HepG2 (cell line): ENCODE measurements at regions not wholly inside any gene's neighbourhood (a gene's known extent, or its start where the extent isn't known, plus 50 kb on each side); places are given as distances from the start of the nearest gene placed in this dataset.

ENCODE experiments used
- ATAC-seq: fragments of 200-7000 bp; cut with Tn5 transposase; 3 replicates; pipeline ENCODE4 v1.9.1; 2020; ENCODE audit warnings: mild to moderate bottlenecking, moderate library complexity
- BruUV-seq: library from RNA; stranded (reverse); fragments of 400-500 nt; replicated peaks from 2 replicates; lab custom pipeline; 2021; lab: Mats Ljungman, UMichigan
- CTCF ChIA-PET: fragments of 300-600 bp; formaldehyde crosslinking; extraction: SDS; loops from one replicate; lab custom pipeline; 2021; ENCODE audit warnings: low total read pairs, inconsistent platforms, low intra/inter-chr PET ratio; lab: Yijun Ruan, JAX
- POLR2A ChIA-PET: fragments of 350-600 bp; sonication (Branson Sonifier 250); formaldehyde crosslinking; loops from one replicate; lab custom pipeline; 2020; ENCODE audit warnings: antibody characterized with exemption, inconsistent platforms; lab: Yijun Ruan, JAX
- DNase-seq: peaks from one replicate; pipeline ENCODE4 v3.0.0-alpha.2; 2015; ENCODE audit warnings: low spot score
- FAIRE-seq: peaks from 3 replicates; lab custom pipeline; 2011; peaks lifted over from hg19 to GRCh38; lab: Jason Lieb, UNC
- H2AFZ ChIP-seq: one replicate; pipeline ENCODE4 v1.6.1; 2011; ENCODE audit warnings: low read length, inconsistent platforms
- H3K27ac ChIP-seq: fragments of 300-600 bp; 3 replicates; pipeline ENCODE4 v1.8.0; 2011; ENCODE audit warnings: mixed run types, mild to moderate bottlenecking, mixed read lengths, low read length, inconsistent platforms; ENCODE audit not compliant: insufficient read depth; ENCODE audit errors: extremely low read length
- H3K27me3 ChIP-seq, 2 experiments: fragments of 200-600 bp in 1 of 2; 2 replicates in 1 of 2; 3 replicates in 1 of 2; pipeline versions ENCODE4 v1.6.0 to v1.8.0; 2011; ENCODE audit warnings: low read length in 2 of 2, mild to moderate bottlenecking in 2 of 2, moderate library complexity in 2 of 2, inconsistent platforms in 1 of 2; ENCODE audit not compliant: insufficient read depth in 2 of 2, control insufficient read depth in 1 of 2
- H3K36me3 ChIP-seq, 2 experiments: fragments of 200-600 bp in 1 of 2; replicated peaks in 1 of 2; 2 replicates in 1 of 2; 3 replicates in 1 of 2; pipeline versions ENCODE4 v1.5.1 to v1.8.0; 2011; ENCODE audit warnings: low read length in 2 of 2, inconsistent platforms in 1 of 2; ENCODE audit not compliant: insufficient read depth in 2 of 2, control insufficient read depth in 1 of 2
- H3K4me1 ChIP-seq: 2 replicates; pipeline ENCODE4 v1.5.1; 2012; ENCODE audit warnings: low read length, inconsistent platforms; ENCODE audit not compliant: insufficient read depth
- H3K4me2 ChIP-seq: 2 replicates; pipeline ENCODE4 v1.6.0; 2011; ENCODE audit warnings: low read depth, low read length, inconsistent platforms
- H3K4me3 ChIP-seq, 3 experiments: fragments of 200-600 bp in 1 of 3; sonication (generic), shearing (Covaris generic) in 1 of 3; replicated peaks in 1 of 3; 2 replicates each; pipeline ENCODE4 v1.5.1; 2011 to 2016; ENCODE audit warnings: low read length in 3 of 3, inconsistent platforms in 2 of 3, low read depth in 2 of 3, mild to moderate bottlenecking in 2 of 3, control low read depth in 1 of 3, mixed read lengths in 1 of 3; ENCODE audit not compliant: insufficient read depth in 1 of 3
- H3K79me2 ChIP-seq: one replicate; pipeline ENCODE4 v1.6.1; 2011; ENCODE audit warnings: low read length, inconsistent platforms; ENCODE audit not compliant: insufficient read depth
- H3K9ac ChIP-seq: 2 replicates; pipeline ENCODE4 v1.6.0; 2011; ENCODE audit warnings: mild to moderate bottlenecking, low read depth, low read length, inconsistent platforms; ENCODE audit not compliant: insufficient read depth
- H3K9me3 ChIP-seq: 2 replicates; pipeline ENCODE4 v1.5.1; 2012; ENCODE audit warnings: mild to moderate bottlenecking, low read length
- H4K20me1 ChIP-seq: 2 replicates; pipeline ENCODE4 v1.6.0; 2011; ENCODE audit warnings: inconsistent platforms, mild to moderate bottlenecking, low read length, moderate library complexity; ENCODE audit not compliant: insufficient read depth
- CCDC6 ChIP-seq: sonication (generic); formaldehyde crosslinking; IDR thresholded peaks from 2 replicates; pipeline ENCODE4 v1.8.1; 2022; ENCODE audit warnings: mild to moderate bottlenecking, missing genetic modification reagents, moderate library complexity
- HOXA7 ChIP-seq: sonication (generic); formaldehyde crosslinking; IDR thresholded peaks from 2 replicates; pipeline ENCODE4 v1.8.1; 2022; ENCODE audit warnings: mild to moderate bottlenecking, missing genetic modification reagents, moderate library complexity
- MXD4 ChIP-seq: IDR thresholded peaks from 2 replicates; pipeline ENCODE4 v1.6.1; 2016; ENCODE audit warnings: mild to moderate bottlenecking, missing biosample characterization, missing genetic modification reagents
- NCOA5 ChIP-seq: sonication (generic); formaldehyde crosslinking; IDR thresholded peaks from 2 replicates; pipeline ENCODE4 v1.4.0; 2020; ENCODE audit warnings: missing genetic modification reagents
- NR2F1 ChIP-seq, 2 experiments: fragments of 450-650 bp in 1 of 2; formaldehyde crosslinking in 1 of 2; IDR thresholded peaks; 2 replicates each; pipeline versions ENCODE4 v1.5.0 to v1.6.1; 2016 to 2020; ENCODE audit warnings: mild to moderate bottlenecking in 1 of 2, missing compliant biosample characterization in 1 of 2, missing genetic modification reagents in 1 of 2, moderate library complexity in 1 of 2
- PTBP1 ChIP-seq: fragments of 200-400 bp; formaldehyde crosslinking; IDR thresholded peaks from 2 replicates; pipeline ENCODE4 v1.6.1; 2018; ENCODE audit warnings: low read length, low read depth; ENCODE audit not compliant: poor library complexity, severe bottlenecking
- SP5 ChIP-seq: IDR thresholded peaks from 2 replicates; pipeline ENCODE4 v1.6.1; 2016; ENCODE audit warnings: low read depth, borderline replicate concordance
- SUZ12 ChIP-seq: fragments of 150-350 bp; IDR thresholded peaks from 2 replicates; pipeline ENCODE4 v1.6.1; 2014; ENCODE audit warnings: low read depth, low read length
- YY1 ChIP-seq: IDR thresholded peaks from 2 replicates; pipeline ENCODE4 v1.6.1; 2011; ENCODE audit warnings: low read length, low read depth, moderate library complexity, mild to moderate bottlenecking; ENCODE audit not compliant: insufficient read depth, insufficient replicate concordance
- ZKSCAN1 ChIP-seq: fragments of 150-350 bp; IDR thresholded peaks from 2 replicates; pipeline ENCODE4 v1.6.1; 2014; ENCODE audit warnings: low read length
- ZNF17 ChIP-seq: sonication (generic); formaldehyde crosslinking; IDR thresholded peaks from 2 replicates; pipeline ENCODE4 v1.5.0; 2020; ENCODE audit warnings: mild to moderate bottlenecking, missing genetic modification reagents
- ZNF292 ChIP-seq: sonication (generic); formaldehyde crosslinking; IDR thresholded peaks from 2 replicates; pipeline ENCODE4 v1.8.1; 2022; ENCODE audit warnings: mild to moderate bottlenecking, low read depth, missing genetic modification reagents, borderline replicate concordance
- ZNF431 ChIP-seq: sonication (generic); formaldehyde crosslinking; IDR thresholded peaks from 2 replicates; pipeline ENCODE4 v1.9.0; 2022; ENCODE audit warnings: missing genetic modification reagents, low read depth, mild to moderate bottlenecking, borderline replicate concordance
- ZNF614 ChIP-seq: IDR thresholded peaks from 2 replicates; pipeline ENCODE4 v1.6.1; 2018; ENCODE audit warnings: missing biosample characterization, missing genetic modification reagents, inconsistent platforms, borderline replicate concordance
- WGBS: methylation state at CpG from one replicate; pipeline ENCODE4 v1.1.6; 2017; ENCODE audit warnings: low lambda C conversion rate; 5-methylcytosine and 5-hydroxymethylcytosine counted together
- in situ Hi-C: cut with HindIII; loops from 2 replicates; pipeline ENCODE4 v1.10.0; 2017; ENCODE audit warnings: low pct_unique_long_range_greater_than_20kb; ENCODE audit not compliant: extremely low pct_ligation_motif_present
- intact Hi-C: fragments of 100-400 bp; cut with micrococcal nuclease; formaldehyde crosslinking; loops from one replicate; pipeline ENCODE4 v1.10.0; 2022; ENCODE audit not compliant: unreplicated experiment
- TF ChIP-seq, protein P1 (sequence below): fragments of 450-650 bp; IDR thresholded peaks from 2 replicates; pipeline ENCODE4 v1.6.1; 2017; ENCODE audit warnings: mild to moderate bottlenecking

DNA sequence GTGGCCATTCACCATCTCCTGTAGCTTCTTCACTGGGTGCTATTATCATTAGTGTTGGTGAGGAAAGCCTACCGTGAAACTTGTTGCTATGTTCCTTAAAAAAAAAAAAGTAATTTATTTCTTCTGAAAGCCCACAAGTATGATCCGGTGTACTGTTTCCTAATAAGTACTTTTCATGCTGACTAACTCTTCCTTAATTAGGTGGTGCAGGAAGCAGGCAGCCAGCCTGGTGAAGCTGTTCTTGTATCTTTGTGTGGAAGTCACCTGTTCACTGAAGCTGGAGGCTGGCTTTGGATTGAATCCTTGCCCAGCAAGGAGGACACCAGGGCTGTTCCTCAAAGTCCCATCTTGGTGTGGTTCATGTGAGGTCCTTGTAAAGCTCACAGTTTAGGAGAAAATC lies 321.7 kb upstream of the THSD7B start (continued):
- no peak for TF ChIP-seq ZKSCAN1

DNA sequence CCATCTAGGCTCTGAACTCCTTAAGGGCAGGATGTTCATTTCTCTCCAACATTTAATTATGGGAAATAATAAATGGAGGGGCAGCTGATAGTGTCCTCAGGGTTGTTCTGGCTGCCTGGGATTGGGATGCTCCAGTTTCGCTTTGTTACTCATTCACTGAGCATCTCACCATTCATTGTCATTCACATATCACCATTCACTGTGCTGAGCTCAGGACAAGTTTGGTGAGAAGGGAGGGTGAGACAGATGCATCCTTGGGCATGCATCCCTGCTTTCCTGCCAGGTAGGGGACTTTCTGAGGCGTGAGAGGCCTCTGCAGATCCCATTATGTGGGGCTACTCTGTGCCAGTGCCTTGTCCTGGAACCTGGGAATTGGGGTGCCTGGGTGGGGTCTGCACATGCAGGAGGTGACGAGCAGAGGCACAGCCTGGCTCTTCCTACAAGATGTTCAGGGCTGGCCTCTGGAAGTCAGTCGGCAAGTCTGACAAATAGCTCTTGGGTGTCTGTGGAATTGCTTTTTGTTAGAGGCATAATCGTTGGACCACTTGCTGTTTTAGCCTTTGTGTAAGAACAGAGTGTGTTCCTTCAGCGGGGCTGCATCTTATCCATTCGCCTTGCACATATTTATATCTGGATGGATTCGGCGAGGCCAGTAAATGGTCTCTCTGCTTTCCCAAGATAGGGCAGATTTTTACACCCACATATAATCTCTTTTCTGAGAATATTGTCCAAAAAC lies 323.2 kb upstream of the THSD7B start:
- Histone ChIP-seq H2AFZ (no peak overlapping the region), H3K27ac (no peak overlapping the region), H3K9ac (no peak overlapping the region), H3K9me3 (no peaks in the 10 kb centered on the region), H3K36me3 (no peaks in the 10 kb centered on the region), H3K79me2 (no peaks in the 10 kb centered on the region), H3K4me3 (no peak overlapping the region), H4K20me1 (no peaks in the 10 kb centered on the region), H3K27me3 (peaks cover 0 to 3% of the 10 kb centered on the region in 2 experiments; a peak in 3 of 5 replicates), H3K4me2 (no peak overlapping the region), H3K4me1 (no peaks in the 10 kb centered on the region)
- no peak for TF ChIP-seq SP5
- TF ChIP-seq ZNF614 (CRISPR knock-in tag): no peak
- TF ChIP-seq CCDC6: no peak
- 23% methylated on average over 9 of the region's 9 CpGs for WGBS
- ChIA-PET CTCF (no interaction called here), POLR2A (no interaction called here)
- ATAC-seq: no peak
- no peak for FAIRE-seq
- no peak for DNase-seq
- intact Hi-C loops (no loop called here), in situ Hi-C loops (no loop called here)
- no TSS peak for BruUV-seq

DNA sequence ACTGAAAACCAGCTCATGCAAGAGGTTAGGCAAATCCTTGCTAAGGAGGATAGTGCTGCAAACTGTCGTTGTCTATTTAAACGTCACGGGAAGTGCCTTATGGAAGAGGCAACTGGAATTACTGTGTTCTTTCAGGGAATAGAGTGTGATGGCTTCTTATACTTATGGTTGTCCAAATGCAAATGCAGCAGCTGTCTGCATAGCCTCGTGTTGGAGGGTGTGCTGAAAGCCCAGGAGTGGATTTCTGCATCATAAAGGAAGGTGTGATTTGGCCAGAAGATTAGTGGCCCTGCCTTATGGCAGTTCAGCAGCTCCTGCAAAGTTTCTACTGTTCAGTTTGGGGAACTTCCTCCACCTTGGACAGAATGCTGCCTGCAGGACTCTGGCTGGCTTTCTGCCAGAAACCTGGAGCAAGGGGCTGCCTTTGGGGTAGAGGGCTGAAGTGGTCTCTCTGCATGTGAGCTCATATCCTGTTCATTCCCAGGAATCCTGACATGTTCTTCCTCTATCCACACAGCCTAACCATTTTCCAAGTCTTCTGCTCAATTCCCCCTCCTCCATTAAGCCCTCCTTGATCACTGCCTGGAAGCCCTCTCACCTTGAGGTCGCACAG lies 321.2 kb upstream of the CXCR4 start:
- H3K4me1 ChIP-seq: no peaks in the 10 kb centered on the region
- no peak overlapping the region for H3K27ac ChIP-seq
- ChIA-PET CTCF (no interaction called here), POLR2A (no interaction called here)
- no TSS peak for BruUV-seq
- peaks cover 0 to 3% of the 10 kb centered on the region in 2 experiments; a peak in 3 of 5 replicates for H3K27me3 ChIP-seq
- no peaks in the 10 kb centered on the region for H3K79me2 ChIP-seq
- intact Hi-C loops: no loop called here
- in situ Hi-C loops: no loop called here
- no peaks in the 10 kb centered on the region for H3K9me3 ChIP-seq
- no peak for FAIRE-seq
- no peak overlapping the region for H2AFZ ChIP-seq
- no peak for DNase-seq
- H3K36me3 ChIP-seq: no peaks in the 10 kb centered on the region
- under 1% methylated on average over 5 of the region's 5 CpGs for WGBS
- ATAC-seq: no peak
- H4K20me1 ChIP-seq: no peaks in the 10 kb centered on the region
- no peak overlapping the region for H3K4me2 ChIP-seq
- H3K4me3 ChIP-seq: no peak overlapping the region
- H3K9ac ChIP-seq: no peak overlapping the region
- TF ChIP-seq YY1: no peak
- no peak for TF ChIP-seq ZNF431 (CRISPR knock-in tag)
- no peak for TF ChIP-seq HOXA7 (CRISPR knock-in tag)
- TF ChIP-seq NCOA5: no peak
- TF ChIP-seq PTBP1: no peak
- TF ChIP-seq ZNF292: no peak
- TF ChIP-seq MXD4 (CRISPR knock-in tag): no peak
- TF ChIP-seq SUZ12: no peak
- no peak for TF ChIP-seq NR2F1 (CRISPR knock-in tag; IDR thresholded peaks at IDR 0.05)
- TF ChIP-seq ZNF17 (CRISPR knock-in tag): no peak
- TF ChIP-seq, protein P1, sequence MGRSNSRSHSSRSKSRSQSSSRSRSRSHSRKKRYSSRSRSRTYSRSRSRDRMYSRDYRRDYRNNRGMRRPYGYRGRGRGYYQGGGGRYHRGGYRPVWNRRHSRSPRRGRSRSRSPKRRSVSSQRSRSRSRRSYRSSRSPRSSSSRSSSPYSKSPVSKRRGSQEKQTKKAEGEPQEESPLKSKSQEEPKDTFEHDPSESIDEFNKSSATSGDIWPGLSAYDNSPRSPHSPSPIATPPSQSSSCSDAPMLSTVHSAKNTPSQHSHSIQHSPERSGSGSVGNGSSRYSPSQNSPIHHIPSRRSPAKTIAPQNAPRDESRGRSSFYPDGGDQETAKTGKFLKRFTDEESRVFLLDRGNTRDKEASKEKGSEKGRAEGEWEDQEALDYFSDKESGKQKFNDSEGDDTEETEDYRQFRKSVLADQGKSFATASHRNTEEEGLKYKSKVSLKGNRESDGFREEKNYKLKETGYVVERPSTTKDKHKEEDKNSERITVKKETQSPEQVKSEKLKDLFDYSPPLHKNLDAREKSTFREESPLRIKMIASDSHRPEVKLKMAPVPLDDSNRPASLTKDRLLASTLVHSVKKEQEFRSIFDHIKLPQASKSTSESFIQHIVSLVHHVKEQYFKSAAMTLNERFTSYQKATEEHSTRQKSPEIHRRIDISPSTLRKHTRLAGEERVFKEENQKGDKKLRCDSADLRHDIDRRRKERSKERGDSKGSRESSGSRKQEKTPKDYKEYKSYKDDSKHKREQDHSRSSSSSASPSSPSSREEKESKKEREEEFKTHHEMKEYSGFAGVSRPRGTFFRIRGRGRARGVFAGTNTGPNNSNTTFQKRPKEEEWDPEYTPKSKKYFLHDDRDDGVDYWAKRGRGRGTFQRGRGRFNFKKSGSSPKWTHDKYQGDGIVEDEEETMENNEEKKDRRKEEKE: no peak
